ENCODE measurements at regions not wholly inside any gene's neighbourhood (a gene's known extent, or its start where the extent isn't known, plus 50 kb on each side); places are given as distances from the start of the nearest gene placed in this dataset.

DNA sequence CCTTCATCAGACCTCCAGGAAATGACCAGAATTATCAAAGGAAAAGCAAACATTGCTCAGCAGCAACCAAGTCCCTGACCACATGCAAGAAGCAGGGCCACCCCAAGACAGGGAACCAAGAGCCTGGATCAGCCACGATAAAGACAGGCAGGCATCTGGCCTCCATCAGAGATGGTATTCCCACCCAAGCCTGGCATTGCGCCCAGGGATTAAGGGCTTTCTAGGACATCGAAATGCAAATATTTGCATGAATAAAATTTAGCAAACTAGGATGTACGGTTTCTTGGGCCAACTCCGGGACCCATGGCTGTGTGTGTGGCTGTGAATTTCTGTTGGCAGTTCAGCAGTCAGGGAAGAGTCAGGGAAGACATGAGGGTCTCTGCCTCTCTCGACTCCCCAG lies 241.4 kb upstream of the DYNLRB2 start:
- TF ChIP-seq POLR2A (IDR thresholded peaks at IDR 0.05), result no peak
- no peak for DNase-seq (ENCODE audit: low spot score in 2 of 2)
- intact Hi-C loops (cut with DNase I; ENCODE audit: low total_unique reads), result no loop called here
- WGBS, 2 donors, result 33 to 75% methylated on average over 6 of the region's 6 CpGs
- no peak overlapping the region for H3K4me3 ChIP-seq (ENCODE audit: low read depth, poor library complexity, severe bottlenecking)

DNA sequence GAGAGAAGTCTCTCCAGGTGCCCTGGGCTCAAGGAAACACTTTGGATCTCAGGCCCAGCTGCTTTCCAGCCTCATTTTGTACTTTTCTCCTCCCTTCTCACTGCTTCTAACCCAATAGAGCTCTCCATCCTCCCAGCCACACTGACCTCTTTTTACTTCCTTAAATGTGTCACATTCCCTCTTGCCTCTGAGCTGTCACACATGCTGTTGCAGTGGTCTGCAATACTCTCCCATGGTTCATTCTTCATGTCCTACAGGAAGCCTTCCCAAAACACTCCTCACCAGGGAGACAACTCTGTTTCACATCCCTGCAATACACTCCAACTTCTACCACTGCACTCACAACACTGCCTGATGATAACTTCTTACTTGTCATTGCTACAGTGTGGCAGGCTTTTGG lies 242.1 kb upstream of the DYNLRB2 start:
- TF ChIP-seq, protein P1, sequence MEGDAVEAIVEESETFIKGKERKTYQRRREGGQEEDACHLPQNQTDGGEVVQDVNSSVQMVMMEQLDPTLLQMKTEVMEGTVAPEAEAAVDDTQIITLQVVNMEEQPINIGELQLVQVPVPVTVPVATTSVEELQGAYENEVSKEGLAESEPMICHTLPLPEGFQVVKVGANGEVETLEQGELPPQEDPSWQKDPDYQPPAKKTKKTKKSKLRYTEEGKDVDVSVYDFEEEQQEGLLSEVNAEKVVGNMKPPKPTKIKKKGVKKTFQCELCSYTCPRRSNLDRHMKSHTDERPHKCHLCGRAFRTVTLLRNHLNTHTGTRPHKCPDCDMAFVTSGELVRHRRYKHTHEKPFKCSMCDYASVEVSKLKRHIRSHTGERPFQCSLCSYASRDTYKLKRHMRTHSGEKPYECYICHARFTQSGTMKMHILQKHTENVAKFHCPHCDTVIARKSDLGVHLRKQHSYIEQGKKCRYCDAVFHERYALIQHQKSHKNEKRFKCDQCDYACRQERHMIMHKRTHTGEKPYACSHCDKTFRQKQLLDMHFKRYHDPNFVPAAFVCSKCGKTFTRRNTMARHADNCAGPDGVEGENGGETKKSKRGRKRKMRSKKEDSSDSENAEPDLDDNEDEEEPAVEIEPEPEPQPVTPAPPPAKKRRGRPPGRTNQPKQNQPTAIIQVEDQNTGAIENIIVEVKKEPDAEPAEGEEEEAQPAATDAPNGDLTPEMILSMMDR (IDR thresholded peaks at IDR 0.05), result no peak
- no peak for TF ChIP-seq POLR2A (IDR thresholded peaks at IDR 0.05)
- intact Hi-C loops (cut with DNase I; ENCODE audit: low total_unique reads), result no loop called here
- DNase-seq (ENCODE audit: low spot score in 2 of 2), result no peak
- H3K4me3 ChIP-seq (ENCODE audit: low read depth, poor library complexity, severe bottlenecking), result no peak overlapping the region

DNA sequence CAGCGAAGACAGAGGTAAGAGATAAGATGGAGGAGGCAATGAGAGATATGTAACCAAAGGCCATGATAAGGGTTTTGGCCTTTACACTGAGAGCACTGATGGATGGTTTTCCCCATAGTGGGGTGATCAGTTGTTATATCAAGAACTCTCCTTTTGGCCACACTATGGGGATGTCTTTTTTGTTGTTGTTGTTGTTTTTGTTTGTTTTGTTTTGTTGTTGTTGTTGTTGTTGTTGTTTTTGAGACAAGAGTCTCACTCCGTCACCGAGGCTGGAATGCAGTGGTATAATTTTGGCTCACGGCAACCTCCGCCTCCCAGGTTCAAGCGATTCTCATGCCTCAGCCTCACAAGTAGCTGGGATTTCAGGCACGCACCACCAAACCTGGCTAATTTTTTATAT lies 244.8 kb upstream of the DYNLRB2 start:
- intact Hi-C loops (cut with DNase I; ENCODE audit: low total_unique reads), result no loop called here
- TF ChIP-seq POLR2A (IDR thresholded peaks at IDR 0.05), result no peak
- TF ChIP-seq, protein P1 (IDR thresholded peaks at IDR 0.05), result no peak
- DNase-seq (ENCODE audit: low spot score in 2 of 2), result no peak
- 93 to 95% methylated on average over 7 of the region's 7 CpGs for WGBS, 2 donors
- H3K4me3 ChIP-seq (ENCODE audit: low read depth, poor library complexity, severe bottlenecking), result no peak overlapping the region

DNA sequence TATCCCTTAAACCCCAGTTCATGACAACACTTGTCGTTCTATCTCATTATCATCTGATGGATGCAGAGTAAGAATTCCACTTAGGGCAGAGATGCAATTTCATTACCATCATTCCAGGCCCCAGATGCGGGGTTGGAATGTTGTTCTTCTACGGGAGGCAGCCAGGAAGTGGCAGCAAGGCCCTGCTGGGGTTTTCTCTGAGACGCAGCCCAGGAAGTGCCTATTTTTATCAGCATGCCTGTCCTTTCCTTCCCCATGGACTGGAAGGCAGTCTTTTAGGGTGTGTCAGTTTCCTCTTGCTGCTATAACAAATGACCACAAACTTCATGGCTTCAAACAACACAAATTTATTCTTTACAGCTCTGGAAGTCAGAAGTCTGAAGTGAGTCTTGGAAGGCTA lies 246.6 kb upstream of the DYNLRB2 start:
- WGBS, 2 donors, result 73 to 84% methylated on average over 4 of the region's 4 CpGs
- DNase-seq (ENCODE audit: low spot score in 2 of 2), result no peak
- no peak overlapping the region for H3K4me3 ChIP-seq (ENCODE audit: low read depth, poor library complexity, severe bottlenecking)
- no peak for TF ChIP-seq POLR2A (IDR thresholded peaks at IDR 0.05)
- TF ChIP-seq, protein P1 (IDR thresholded peaks at IDR 0.05), result no peak
- intact Hi-C loops (cut with DNase I; ENCODE audit: low total_unique reads), result no loop called here

DNA sequence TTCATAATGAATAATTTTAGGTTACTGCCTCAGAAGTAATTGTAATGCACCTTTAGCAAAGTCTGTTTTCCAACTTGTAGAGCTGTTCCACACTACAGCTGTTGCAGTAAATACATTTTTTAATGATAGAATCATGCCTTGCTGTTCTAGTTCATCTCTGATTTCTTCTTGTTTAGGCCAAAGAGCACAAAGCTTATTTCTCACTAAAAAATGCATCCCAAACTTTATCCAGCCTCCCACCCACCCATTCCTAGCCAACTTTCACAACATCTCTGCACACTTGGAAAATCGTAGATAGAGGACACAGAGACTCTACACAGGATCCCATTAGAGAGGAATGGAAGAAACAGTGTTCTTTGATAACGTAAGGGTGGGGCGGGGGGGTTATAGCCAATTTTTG lies 252.2 kb upstream of the DYNLRB2 start:
- 75 to 83% methylated on average over 3 of the region's 3 CpGs for WGBS, 2 donors
- no peak for DNase-seq (ENCODE audit: low spot score in 2 of 2)
- no peak for TF ChIP-seq POLR2A (IDR thresholded peaks at IDR 0.05)
- TF ChIP-seq, protein P1 (IDR thresholded peaks at IDR 0.05), result no peak
- intact Hi-C loops (cut with DNase I; ENCODE audit: low total_unique reads), result no loop called here
- no peak overlapping the region for H3K4me3 ChIP-seq (ENCODE audit: low read depth, poor library complexity, severe bottlenecking)

DNA sequence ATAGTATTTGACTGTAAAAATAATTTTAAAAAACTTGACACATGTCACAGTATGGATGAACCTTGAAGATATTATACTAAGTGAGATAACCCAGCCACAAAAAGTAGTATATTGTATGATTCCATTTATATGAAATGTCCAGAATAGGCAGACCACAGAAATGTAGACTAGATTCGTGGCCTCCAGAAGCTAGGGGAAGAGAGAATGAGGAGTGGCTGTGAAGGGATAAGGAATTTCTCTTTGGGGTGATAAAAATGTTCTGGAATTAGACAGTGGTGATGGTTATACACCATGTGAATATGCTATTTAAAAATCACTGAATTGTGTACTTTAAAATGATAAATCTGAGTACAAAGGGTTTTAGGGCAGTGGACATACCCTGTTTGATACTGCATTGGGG lies 253.1 kb upstream of the DYNLRB2 start:
- intact Hi-C loops (cut with DNase I; ENCODE audit: low total_unique reads), result no loop called here
- TF ChIP-seq, protein P1 (IDR thresholded peaks at IDR 0.05), result no peak
- H3K4me3 ChIP-seq (ENCODE audit: low read depth, poor library complexity, severe bottlenecking), result no peak overlapping the region
- DNase-seq (ENCODE audit: low spot score in 2 of 2), result no peak
- 76 to 78% methylated on average over 1 of the region's 1 CpG for WGBS, 2 donors

Measured in lower leg skin (tissue), 4 donors.